HG03342 (cell line): ENCODE measurements at regions not wholly inside any gene's neighbourhood (a gene's known extent, or its start where the extent isn't known, plus 50 kb on each side); places are given as distances from the start of the nearest gene placed in this dataset.
"Not testable (repeated sequence)": the region's sequence is repeated elsewhere in the genome, so short reads cannot be mapped to it uniquely, and the experiment has no call there.

Experiments
- ATAC-seq: cut with Tn5 transposase; IDR thresholded peaks from one replicate; pipeline ENCODE4 v1.9.1; 2021; ENCODE audit warnings: mild to moderate bottlenecking, moderate library complexity; ENCODE audit not compliant: unreplicated experiment

GRCh38 chr3:152891678-152892077 lies 56.7 kb downstream of the P2RY1 start:
- no peak for ATAC-seq

GRCh38 chr3:152892446-152892845 lies 57.5 kb downstream of the P2RY1 start:
- ATAC-seq = no peak

- ATAC-seq = no peak
Observed at GRCh38 chr3:152893647-152894046, 58.7 kb downstream of the P2RY1 start.

GRCh38 chr3:152899306-152899705 lies 64.4 kb downstream of the P2RY1 start:
- no peak for ATAC-seq

GRCh38 chr3:152902141-152902669 lies 67.3 kb downstream of the P2RY1 start:
- no peak for ATAC-seq

- ATAC-seq = no peak
Observed at GRCh38 chr3:152905631-152906030, 70.7 kb downstream of the P2RY1 start.

GRCh38 chr3:152909180-152909883 lies 74.4 kb downstream of the P2RY1 start:
- ATAC-seq = no peak

GRCh38 chr3:152910211-152910610 lies 75.3 kb downstream of the P2RY1 start:
- no peak for ATAC-seq

- no peak for ATAC-seq
Observed at GRCh38 chr3:152910966-152911365, 76.0 kb downstream of the P2RY1 start.

GRCh38 chr3:152914743-152915142 lies 79.8 kb downstream of the P2RY1 start:
- ATAC-seq = not testable (repeated sequence)

- ATAC-seq = no peak
Observed at GRCh38 chr3:152915695-152916094, 80.8 kb downstream of the P2RY1 start.

GRCh38 chr3:152916753-152917279 lies 81.9 kb downstream of the P2RY1 start:
- no peak for ATAC-seq

- ATAC-seq = no peak
Observed at GRCh38 chr3:152921351-152921750, 86.4 kb downstream of the P2RY1 start.

- ATAC-seq = no peak
Observed at GRCh38 chr3:152922554-152922953, 87.6 kb downstream of the P2RY1 start.

- no peak for ATAC-seq
Observed at GRCh38 chr3:152927131-152927530, 92.2 kb downstream of the P2RY1 start.

GRCh38 chr3:152930516-152930915 lies 95.6 kb downstream of the P2RY1 start:
- ATAC-seq = no peak

GRCh38 chr3:152937234-152937633 lies 102.3 kb downstream of the P2RY1 start:
- ATAC-seq = no peak

- no peak for ATAC-seq
Observed at GRCh38 chr3:152938974-152939636, 104.2 kb downstream of the P2RY1 start.

GRCh38 chr3:152941859-152942258 lies 106.9 kb downstream of the P2RY1 start:
- no peak for ATAC-seq

- no peak for ATAC-seq
Observed at GRCh38 chr3:152942366-152942765, 107.4 kb downstream of the P2RY1 start.

GRCh38 chr3:152943645-152944044 lies 108.7 kb downstream of the P2RY1 start:
- ATAC-seq = no peak

- no peak for ATAC-seq
Observed at GRCh38 chr3:152944671-152945070, 109.7 kb downstream of the P2RY1 start.
